22Rv1 (cell line): ENCODE measurements at regions not wholly inside any gene's neighbourhood (a gene's known extent, or its start where the extent isn't known, plus 50 kb on each side); places are given as distances from the start of the nearest gene placed in this dataset.

Source experiments
- ZFX ChIP-seq: fragments of 450-650 bp; IDR thresholded peaks from 2 replicates; pipeline ENCODE4 v1.6.1; 2017; ENCODE audit warnings: antibody characterized with exemption, borderline replicate concordance
- TF ChIP-seq, protein P1 (sequence below): fragments of 450-650 bp; IDR thresholded peaks from 2 replicates; pipeline ENCODE4 v1.5.1; 2017; ENCODE audit warnings: mild to moderate bottlenecking

DNA sequence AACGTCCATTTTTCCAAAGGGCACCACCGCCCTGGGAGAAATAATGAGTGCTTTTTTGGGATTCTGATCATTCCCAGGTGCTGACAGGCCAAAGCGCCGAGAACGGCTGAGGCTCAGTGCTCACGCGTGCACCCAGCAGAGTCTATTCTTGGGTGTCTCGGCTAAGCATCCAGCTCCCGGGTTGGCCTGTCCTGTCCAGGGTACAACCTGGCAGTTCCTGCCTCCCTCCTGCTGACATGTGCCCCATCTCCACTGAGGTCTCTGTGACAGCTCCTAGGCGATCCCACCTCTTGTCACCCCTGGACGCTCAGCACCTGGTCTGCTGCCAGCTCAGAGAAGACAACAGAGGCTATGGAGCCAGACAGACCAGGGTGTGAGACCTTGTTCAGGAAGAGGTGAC, 684.5 kb downstream of the PTPRU start:
- TF ChIP-seq, protein P1, sequence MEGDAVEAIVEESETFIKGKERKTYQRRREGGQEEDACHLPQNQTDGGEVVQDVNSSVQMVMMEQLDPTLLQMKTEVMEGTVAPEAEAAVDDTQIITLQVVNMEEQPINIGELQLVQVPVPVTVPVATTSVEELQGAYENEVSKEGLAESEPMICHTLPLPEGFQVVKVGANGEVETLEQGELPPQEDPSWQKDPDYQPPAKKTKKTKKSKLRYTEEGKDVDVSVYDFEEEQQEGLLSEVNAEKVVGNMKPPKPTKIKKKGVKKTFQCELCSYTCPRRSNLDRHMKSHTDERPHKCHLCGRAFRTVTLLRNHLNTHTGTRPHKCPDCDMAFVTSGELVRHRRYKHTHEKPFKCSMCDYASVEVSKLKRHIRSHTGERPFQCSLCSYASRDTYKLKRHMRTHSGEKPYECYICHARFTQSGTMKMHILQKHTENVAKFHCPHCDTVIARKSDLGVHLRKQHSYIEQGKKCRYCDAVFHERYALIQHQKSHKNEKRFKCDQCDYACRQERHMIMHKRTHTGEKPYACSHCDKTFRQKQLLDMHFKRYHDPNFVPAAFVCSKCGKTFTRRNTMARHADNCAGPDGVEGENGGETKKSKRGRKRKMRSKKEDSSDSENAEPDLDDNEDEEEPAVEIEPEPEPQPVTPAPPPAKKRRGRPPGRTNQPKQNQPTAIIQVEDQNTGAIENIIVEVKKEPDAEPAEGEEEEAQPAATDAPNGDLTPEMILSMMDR = no peak
- TF ChIP-seq ZFX = no peak
